GM19455 (cell line): ENCODE measurements at regions not wholly inside any gene's neighbourhood (a gene's known extent, or its start where the extent isn't known, plus 50 kb on each side); places are given as distances from the start of the nearest gene placed in this dataset.
"Not testable (repeated sequence)": the region's sequence is repeated elsewhere in the genome, so short reads cannot be mapped to it uniquely, and the experiment has no call there.

ENCODE experiments used
- ATAC-seq: cut with Tn5 transposase; IDR thresholded peaks from one replicate; pipeline ENCODE4 v1.9.1; 2021; ENCODE audit not compliant: unreplicated experiment

- no peak for ATAC-seq
Measured at GRCh38 chr4:126395664-126396063, 1080.9 kb downstream of the FAT4 start.

- no peak for ATAC-seq
Measured at GRCh38 chr4:126396121-126396520, 1081.4 kb downstream of the FAT4 start.

- no peak for ATAC-seq
Measured at GRCh38 chr4:126396703-126397102, 1081.9 kb downstream of the FAT4 start.

GRCh38 chr4:126404549-126404948, 1089.8 kb downstream of the FAT4 start:
- no peak for ATAC-seq

- peak; percentile 71 for ATAC-seq
Measured at GRCh38 chr4:126405369-126405982, 1090.7 kb downstream of the FAT4 start.

GRCh38 chr4:126409746-126410145, 1095.0 kb downstream of the FAT4 start:
- no peak for ATAC-seq

- ATAC-seq: no peak
Measured at GRCh38 chr4:126411047-126411446, 1096.3 kb downstream of the FAT4 start.

GRCh38 chr4:126412310-126412709, 1097.6 kb downstream of the FAT4 start:
- not testable (repeated sequence) for ATAC-seq

- ATAC-seq: no peak
Measured at GRCh38 chr4:126414741-126415140, 1100.0 kb downstream of the FAT4 start.

- no peak for ATAC-seq
Measured at GRCh38 chr4:126419266-126419665, 1104.5 kb downstream of the FAT4 start.

GRCh38 chr4:126427853-126428252, 1113.1 kb downstream of the FAT4 start:
- ATAC-seq: no peak

GRCh38 chr4:126431049-126431448, 1116.3 kb downstream of the FAT4 start:
- no peak for ATAC-seq

GRCh38 chr4:126435491-126435890, 1120.7 kb downstream of the FAT4 start:
- no peak for ATAC-seq

GRCh38 chr4:126440297-126440696, 1125.5 kb downstream of the FAT4 start:
- no peak for ATAC-seq

- no peak for ATAC-seq
Measured at GRCh38 chr4:126441173-126442035, 1126.6 kb downstream of the FAT4 start.

GRCh38 chr4:126445596-126445995, 1130.8 kb downstream of the FAT4 start:
- ATAC-seq: no peak

GRCh38 chr4:126446917-126447316, 1132.2 kb downstream of the FAT4 start:
- no peak for ATAC-seq

GRCh38 chr4:126448086-126448845, 1133.5 kb downstream of the FAT4 start:
- no peak for ATAC-seq

- no peak for ATAC-seq
Measured at GRCh38 chr4:126451237-126451873, 1136.6 kb downstream of the FAT4 start.

- no peak for ATAC-seq
Measured at GRCh38 chr4:126455865-126456264, 1141.1 kb downstream of the FAT4 start.

GRCh38 chr4:126458993-126459392, 1144.2 kb downstream of the FAT4 start:
- no peak for ATAC-seq
